Heart right ventricle (tissue), 16 donors: ENCODE measurements at regions not wholly inside any gene's neighbourhood (a gene's known extent, or its start where the extent isn't known, plus 50 kb on each side); places are given as distances from the start of the nearest gene placed in this dataset.
"Not testable (repeated sequence)": the region's sequence is repeated elsewhere in the genome, so short reads cannot be mapped to it uniquely, and the experiment has no call there.

ENCODE experiments used
- ATAC-seq, 8 donors: fragments of 200-7000 bp; cut with Tn5 transposase; one replicate each; pipeline ENCODE4 v1.9.1; 2020; ENCODE audit warnings: mild to moderate bottlenecking in 8 of 8, moderate library complexity in 8 of 8, moderate number of reproducible peaks in 1 of 8
- DNase-seq, 2 donors: peaks; one replicate each; pipeline ENCODE4 v3.0.0-alpha.2; 2020
- H3K27ac ChIP-seq, 10 donors: fragments of 200-600 bp; sonication (generic) in 2 of 10; one replicate each; pipeline versions ENCODE4 v1.5.0 to v1.8.0; 2020 to 2022; ENCODE audit warnings: mild to moderate bottlenecking in 3 of 10
- H3K27me3 ChIP-seq, 7 donors: fragments of 200-600 bp; one replicate each; pipeline ENCODE4 v1.8.0; 2021 to 2022; ENCODE audit warnings: mild to moderate bottlenecking in 2 of 7
- H3K36me3 ChIP-seq, 9 donors: fragments of 200-600 bp; sonication (generic) in 1 of 9; one replicate each; pipeline versions ENCODE4 v1.5.0 to v1.8.0; 2020 to 2022; ENCODE audit warnings: mild to moderate bottlenecking in 2 of 9
- H3K4me1 ChIP-seq, 9 donors: fragments of 200-600 bp; sonication (generic) in 1 of 9; one replicate each; pipeline versions ENCODE4 v1.5.0 to v1.8.0; 2020 to 2022; ENCODE audit warnings: mild to moderate bottlenecking in 4 of 9
- H3K4me3 ChIP-seq, 10 donors: fragments of 200-600 bp; sonication (generic) in 2 of 10; one replicate each; pipeline versions ENCODE4 v1.5.0 to v1.8.0; 2020 to 2022; ENCODE audit warnings: mild to moderate bottlenecking in 7 of 10, moderate library complexity in 2 of 10
- H3K9me3 ChIP-seq, 11 donors: fragments of 200-600 bp in 10 of 11; sonication (generic) in 2 of 11; one replicate each; pipeline versions ENCODE4 v1.5.0 to v1.8.0; 2013 to 2022; ENCODE audit warnings: mild to moderate bottlenecking in 2 of 11, control low read depth in 1 of 11, moderate library complexity in 1 of 11
- CTCF ChIP-seq, 9 donors: fragments of 200-600 bp; sonication (generic) in 2 of 9; IDR thresholded peaks; one replicate each; pipeline versions ENCODE4 v1.5.0 to v1.8.0; 2021 to 2022; ENCODE audit warnings: antibody characterized with exemption in 9 of 9, mild to moderate bottlenecking in 5 of 9, moderate library complexity in 1 of 9
- WGBS, 2 donors: extraction: QIAGEN DNeasy Blood & Tissue Kit; methylation state at CpG; one replicate each; pipeline ENCODE4 v1.1.7; 2013; ENCODE audit warnings: inconsistent platforms in 1 of 2; 5-methylcytosine and 5-hydroxymethylcytosine counted together
- intact Hi-C, 10 donors: fragments of 100-400 bp; cut with DNase I; formaldehyde crosslinking; loops; one replicate each; pipeline versions ENCODE4 v1.11.1 to v1.14.2; 2022
- donor health status: Arrhythmogenic right ventricular cardiomyopathy.
- donor health status: ischemic (EF 13 %, LVEDD 7.1; RV severe dilation, severe dysfunction).
- donor health status: healthy with polysubstance abuse.
- donor health status: DM: no; HTN: yes; CAD: no.
- donor health status: DM: no; HTN: no; CAD: no.
- donor health status: ischemic (EF 25% LVEDD 6.9; RV normal size, moderate dysfunction).
- donor health status: ischemic (EF 25% LVEDD 5.7; RV mildly dilated, moderate dysfunction).
- donor health status: healthy.
- donor health status: DM: yes; HTN: yes; CAD: no.
- donor health status: Ischemic cardiomyopathy.
- donor health status: ischemic (EF 35%, LVEDD 5.7; RV mildly dilated, moderate dysfunction).
- donor health status: nonischemic (EF 11% LVEDD 7.7; RV severe dilation, severe dysfunction).
- donor health status: DM: yes; HTN: yes; CAD: no.
- donor health status: PGD.
- donor health status: ischemic (EF 29% LVEDD 5.4; RV normal size, mild dysfunction).
- donor health status: nonischemic (EF 23%, LVEDD 6.1; RV moderate dilation, normal function).

GRCh38 chr21:34227386-34227852, 136.4 kb upstream of the KCNE2 start:
- intact Hi-C loops = no loop called here
- Histone ChIP-seq H3K27me3 (no peaks in the 10 kb centered on the region), H3K9me3 (no peaks in the 10 kb centered on the region), H3K4me3 (no peak overlapping the region), H3K36me3 (no peaks in the 10 kb centered on the region), H3K27ac (no peak overlapping the region), H3K4me1 (peaks cover 0 to 9% (median 0%) of the 10 kb centered on the region in 9 donors)
- DNase-seq (no peak), ATAC-seq (peak in 4 of 8 donors; percentile 35 to 76 (median 63))
- no peak for TF ChIP-seq CTCF (IDR thresholded peaks at IDR 0.05)
- WGBS, 2 donors = 52 to 58% methylated on average over 7 of the region's 7 CpGs

GRCh38 chr21:34228792-34229191, 135.0 kb upstream of the KCNE2 start:
- no peaks in the 10 kb centered on the region for H3K27me3 ChIP-seq
- no peak overlapping the region for H3K27ac ChIP-seq
- intact Hi-C loops = no loop called here
- H3K36me3 ChIP-seq = no peaks in the 10 kb centered on the region
- no peak for ATAC-seq
- 90 to 94% methylated on average over 4 of the region's 4 CpGs for WGBS, 2 donors
- peaks cover 0 to 9% (median 0%) of the 10 kb centered on the region in 9 donors for H3K4me1 ChIP-seq
- H3K4me3 ChIP-seq = no peak overlapping the region
- DNase-seq = no peak
- no peaks in the 10 kb centered on the region for H3K9me3 ChIP-seq
- no peak for TF ChIP-seq CTCF (IDR thresholded peaks at IDR 0.05)

GRCh38 chr21:34229353-34229752, 134.5 kb upstream of the KCNE2 start:
- Histone ChIP-seq H3K9me3 (no peaks in the 10 kb centered on the region), H3K27me3 (no peaks in the 10 kb centered on the region), H3K4me1 (peaks cover 0 to 9% (median 0%) of the 10 kb centered on the region in 9 donors), H3K4me3 (no peak overlapping the region), H3K36me3 (no peaks in the 10 kb centered on the region), H3K27ac (no peak overlapping the region)
- TF ChIP-seq CTCF (IDR thresholded peaks at IDR 0.05) = no peak
- DNase-seq = no peak
- no peak for ATAC-seq
- 63 to 65% methylated on average over 4 of the region's 4 CpGs for WGBS, 2 donors
- intact Hi-C loops = no loop called here

GRCh38 chr21:34233741-34234140, 130.1 kb upstream of the KCNE2 start:
- H3K27me3 ChIP-seq, H3K4me3 ChIP-seq, H3K36me3 ChIP-seq, H3K27ac ChIP-seq, ATAC-seq, intact Hi-C loops, H3K4me1 ChIP-seq, DNase-seq: not testable (repeated sequence)
- 76 to 79% methylated on average over 6 of the region's 6 CpGs for WGBS, 2 donors
- peaks cover 0 to 15% (median 0%) of the 10 kb centered on the region in 11 donors for H3K9me3 ChIP-seq

- H3K4me1 ChIP-seq = no peaks in the 10 kb centered on the region
- no peak for TF ChIP-seq CTCF (IDR thresholded peaks at IDR 0.05)
- no peaks in the 10 kb centered on the region for H3K36me3 ChIP-seq
- intact Hi-C loops = no loop called here
- H3K9me3 ChIP-seq = peaks cover 0 to 15% (median 0%) of the 10 kb centered on the region in 11 donors
- no peak overlapping the region for H3K27ac ChIP-seq
- no peak for ATAC-seq
- no peak overlapping the region for H3K4me3 ChIP-seq
- H3K27me3 ChIP-seq = no peaks in the 10 kb centered on the region
- no peak for DNase-seq
- WGBS, 2 donors = 18 to 21% methylated on average over 1 of the region's 1 CpG
Measured at GRCh38 chr21:34235514-34235913, 128.3 kb upstream of the KCNE2 start.
